H1 (cell line): ENCODE measurements at regions not wholly inside any gene's neighbourhood (a gene's known extent, or its start where the extent isn't known, plus 50 kb on each side); places are given as distances from the start of the nearest gene placed in this dataset.

Source experiments
- CTCF ChIA-PET: fragments of 300-600 bp; sonication (Branson Sonifier 250); formaldehyde crosslinking; loops from one replicate; lab custom pipeline; 2021; ENCODE audit not compliant: partially characterized antibody; lab: Charles Lee
- POLR2A ChIA-PET: fragments of 300-600 bp; sonication (Branson Sonifier 250); formaldehyde crosslinking; loops from one replicate; lab custom pipeline; 2021; ENCODE audit warnings: inconsistent platforms; ENCODE audit not compliant: partially characterized antibody; lab: Charles Lee
- DNase-seq, 2 experiments: peaks; one replicate each; pipeline versions ENCODE4 v3.0.0 to v3.0.0-alpha.2; 2010 to 2022; ENCODE audit warnings: low spot score in 2 of 2, low read depth in 1 of 2, mixed read lengths in 1 of 2
- FAIRE-seq: peaks from 2 replicates; lab custom pipeline; 2011; peaks lifted over from hg19 to GRCh38; lab: Jason Lieb, UNC
- H2AFZ ChIP-seq: 2 replicates; pipeline ENCODE4 v1.8.1; 2012; ENCODE audit warnings: low read length, inconsistent platforms
- H2AK5ac ChIP-seq: 2 replicates; pipeline ENCODE4 v1.6.1; 2013; ENCODE audit warnings: low read depth, low read length
- H2BK120ac ChIP-seq: replicated peaks from 2 replicates; pipeline ENCODE3; 2013; ENCODE audit warnings: low read depth, low read length, inconsistent platforms
- H2BK12ac ChIP-seq: 2 replicates; pipeline ENCODE4 v1.6.1; 2013; ENCODE audit warnings: low read depth, low read length
- H2BK15ac ChIP-seq: 2 replicates; pipeline ENCODE4 v1.6.1; 2013; ENCODE audit warnings: low read length
- H2BK20ac ChIP-seq: 2 replicates; pipeline ENCODE4 v1.6.1; 2013; ENCODE audit warnings: low read length
- H2BK5ac ChIP-seq: 2 replicates; pipeline ENCODE4 v1.6.1; 2013; ENCODE audit warnings: low read depth, low read length
- H3K14ac ChIP-seq: 2 replicates; pipeline ENCODE4 v1.6.1; 2013; ENCODE audit warnings: inconsistent platforms; ENCODE audit not compliant: insufficient read length
- H3K18ac ChIP-seq: 2 replicates; pipeline ENCODE4 v1.6.1; 2013; ENCODE audit warnings: low read length; ENCODE audit errors: extremely low read depth
- H3K23ac ChIP-seq: 2 replicates; pipeline ENCODE4 v1.6.1; 2013; ENCODE audit warnings: inconsistent platforms; ENCODE audit not compliant: insufficient read length
- H3K23me2 ChIP-seq: 2 replicates; pipeline ENCODE4 v1.6.1; 2013; ENCODE audit warnings: low read depth, low read length
- H3K27ac ChIP-seq: 2 replicates; pipeline ENCODE4 v1.6.1; 2011; ENCODE audit warnings: low read depth, low read length, inconsistent platforms
- H3K27me3 ChIP-seq, 4 experiments: replicated peaks in 1 of 4; 1 replicate in 1 of 4; 2 replicates in 3 of 4; pipeline versions ENCODE4 v1.6.1 to v1.8.1; 2011 to 2013; ENCODE audit warnings: low read length in 3 of 4, mild to moderate bottlenecking in 3 of 4, inconsistent platforms in 2 of 4, mixed read lengths in 2 of 4, moderate library complexity in 1 of 4; ENCODE audit not compliant: control insufficient read depth in 3 of 4, insufficient read depth in 3 of 4; ENCODE audit errors: extremely low read depth in 1 of 4
- H3K36me3 ChIP-seq, 4 experiments: 2 replicates each; pipeline versions ENCODE4 v1.6.1 to v1.8.1; 2011 to 2013; ENCODE audit warnings: mild to moderate bottlenecking in 4 of 4, low read length in 3 of 4, moderate library complexity in 2 of 4, control low read depth in 1 of 4, inconsistent platforms in 1 of 4; ENCODE audit not compliant: insufficient read depth in 4 of 4, control insufficient read depth in 2 of 4
- H3K4ac ChIP-seq: replicated peaks from 2 replicates; pipeline ENCODE3; 2013; ENCODE audit warnings: low read length, low read depth, mixed read lengths, inconsistent platforms; ENCODE audit not compliant: insufficient read length
- H3K4me1 ChIP-seq, 4 experiments: replicated peaks in 1 of 4; 1 replicate in 1 of 4; 2 replicates in 3 of 4; pipeline versions ENCODE4 v1.6.1 to v1.8.1; 2011 to 2013; ENCODE audit warnings: low read length in 3 of 4, inconsistent platforms in 2 of 4, mixed read lengths in 1 of 4; ENCODE audit not compliant: insufficient read depth in 4 of 4, control insufficient read depth in 3 of 4
- H3K4me2 ChIP-seq, 2 experiments: 2 replicates each; pipeline versions ENCODE4 v1.6.1 to v1.8.1; 2011 to 2013; ENCODE audit warnings: low read depth in 2 of 2, low read length in 2 of 2, control low read depth in 1 of 2, inconsistent platforms in 1 of 2, mild to moderate bottlenecking in 1 of 2; ENCODE audit not compliant: insufficient read depth in 1 of 2
- H3K4me3 ChIP-seq, 4 experiments: fragments of 200-600, 300-600 bp in 1 of 4; sonication (generic), shearing (Covaris generic), sonication (Bioruptor Twin) in 1 of 4; 2 replicates each; pipeline versions ENCODE4 v1.5.1 to v1.8.1; 2011 to 2016; ENCODE audit warnings: low read length in 4 of 4, low read depth in 3 of 4, control low read depth in 2 of 4, inconsistent platforms in 2 of 4, mild to moderate bottlenecking in 2 of 4, mixed read lengths in 1 of 4, moderate library complexity in 1 of 4; ENCODE audit not compliant: insufficient read depth in 2 of 4; ENCODE audit errors: extremely low read depth in 1 of 4
- H3K56ac ChIP-seq: replicated peaks from 2 replicates; pipeline ENCODE3; 2013; ENCODE audit warnings: low read depth, mild to moderate bottlenecking, mixed read lengths, low read length, inconsistent platforms; ENCODE audit not compliant: insufficient read length
- H3K79me1 ChIP-seq: 2 replicates; pipeline ENCODE4 v1.6.1; 2013; ENCODE audit warnings: low read depth, low read length, control low read depth
- H3K79me2 ChIP-seq, 2 experiments: 2 replicates each; pipeline versions ENCODE4 v1.6.1 to v1.8.1; 2012 to 2013; ENCODE audit warnings: low read length in 2 of 2, mild to moderate bottlenecking in 2 of 2, inconsistent platforms in 1 of 2; ENCODE audit not compliant: insufficient read depth in 2 of 2, control insufficient read depth in 1 of 2
- H3K9ac ChIP-seq, 4 experiments: replicated peaks in 1 of 4; 1 replicate in 1 of 4; 2 replicates in 3 of 4; pipeline versions ENCODE4 v1.6.1 to v1.8.1; 2011 to 2013; ENCODE audit warnings: low read depth in 3 of 4, low read length in 3 of 4, control low read depth in 2 of 4, mild to moderate bottlenecking in 2 of 4, moderate library complexity in 2 of 4, inconsistent platforms in 1 of 4; ENCODE audit errors: extremely low read depth in 1 of 4
- H3K9me3 ChIP-seq, 2 experiments: 2 replicates each; pipeline versions ENCODE4 v1.6.1 to v1.8.1; 2012 to 2013; ENCODE audit warnings: mild to moderate bottlenecking in 2 of 2, moderate library complexity in 2 of 2, control low read depth in 1 of 2, inconsistent platforms in 1 of 2, low read depth in 1 of 2, low read length in 1 of 2, mixed read lengths in 1 of 2; ENCODE audit not compliant: insufficient read depth in 2 of 2
- H4K20me1 ChIP-seq, 2 experiments: replicated peaks in 1 of 2; 2 replicates each; pipeline versions ENCODE3 to v1.8.1; 2011 to 2013; ENCODE audit warnings: inconsistent platforms in 2 of 2, low read length in 2 of 2, mild to moderate bottlenecking in 1 of 2; ENCODE audit not compliant: insufficient read depth in 2 of 2, control insufficient read depth in 1 of 2
- H4K5ac ChIP-seq: 2 replicates; pipeline ENCODE4 v1.6.1; 2013; ENCODE audit warnings: low read length, low read depth, mixed read lengths, inconsistent platforms; ENCODE audit not compliant: insufficient read length
- H4K8ac ChIP-seq: 2 replicates; pipeline ENCODE4 v1.8.0; 2013; ENCODE audit warnings: mild to moderate bottlenecking, moderate library complexity, low read length, inconsistent platforms; ENCODE audit not compliant: insufficient read depth; ENCODE audit errors: extremely low read depth
- H4K91ac ChIP-seq: replicated peaks from 2 replicates; pipeline ENCODE3; 2013; ENCODE audit warnings: low read length, mixed read lengths, inconsistent platforms; ENCODE audit not compliant: insufficient read length
- HDAC2 ChIP-seq, 2 experiments: fragments of 300-600 bp in 1 of 2; sonication (generic) in 1 of 2; IDR thresholded peaks; 2 replicates each; pipeline ENCODE4 v1.6.1; 2011 to 2012; ENCODE audit warnings: low read depth in 2 of 2, low read length in 2 of 2, mild to moderate bottlenecking in 2 of 2, moderate library complexity in 2 of 2, borderline replicate concordance in 1 of 2, inconsistent platforms in 1 of 2
- HDAC6 ChIP-seq: IDR thresholded peaks from one replicate; pipeline ENCODE4 v1.7.1; 2012; ENCODE audit warnings: low read depth, mild to moderate bottlenecking, inconsistent platforms, low read length, moderate library complexity
- JUN ChIP-seq: IDR thresholded peaks from 2 replicates; pipeline ENCODE4 v1.6.1; 2011; ENCODE audit warnings: low read depth, mild to moderate bottlenecking, improper control_type of control experiment, low read length
- MAFK ChIP-seq: IDR thresholded peaks from 2 replicates; pipeline ENCODE4 v1.6.1; 2012; ENCODE audit warnings: low read depth, mild to moderate bottlenecking, improper control_type of control experiment, low read length
- POLR2A ChIP-seq, 2 experiments: IDR thresholded peaks; 1 replicate in 1 of 2; 2 replicates in 1 of 2; pipeline ENCODE4 v1.6.1; 2011; ENCODE audit warnings: low read depth in 2 of 2, low read length in 2 of 2, mild to moderate bottlenecking in 2 of 2; ENCODE audit errors: control extremely low read depth in 1 of 2
- POLR2AphosphoS5 ChIP-seq: IDR thresholded peaks from 2 replicates; pipeline ENCODE4 v1.6.1; 2011; ENCODE audit warnings: low read depth, low read length
- RBBP5 ChIP-seq: IDR thresholded peaks from 2 replicates; pipeline ENCODE4 v1.7.1; 2012; ENCODE audit warnings: low read depth, mild to moderate bottlenecking, inconsistent platforms, low read length, moderate library complexity, borderline replicate concordance
- SIRT6 ChIP-seq: IDR thresholded peaks from one replicate; pipeline ENCODE4 v1.7.1; 2012; ENCODE audit warnings: low read length, inconsistent platforms
- SIX5 ChIP-seq: IDR thresholded peaks from 2 replicates; pipeline ENCODE4 v1.6.1; 2011; ENCODE audit warnings: mild to moderate bottlenecking, low read depth, low read length
- SUZ12 ChIP-seq: fragments of 200-600 bp; sonication (generic); IDR thresholded peaks from 2 replicates; pipeline ENCODE4 v1.6.1; 2012; ENCODE audit warnings: mild to moderate bottlenecking, inconsistent platforms, low read length, moderate library complexity, mixed read lengths
- TCF12 ChIP-seq: IDR thresholded peaks from 2 replicates; pipeline ENCODE4 v1.6.1; 2011; ENCODE audit warnings: low read depth, mild to moderate bottlenecking, low read length
- WGBS, 2 experiments: shearing (Covaris generic) in 1 of 2; methylation state at CpG; one replicate each; pipeline versions ENCODE4 v1.1.6 to v1.1.7; 2013 to 2015; ENCODE audit warnings: low lambda C conversion rate in 2 of 2, mixed read lengths in 2 of 2, inconsistent platforms in 1 of 2, low coverage in 1 of 2, missing lambda C conversion rate in 1 of 2; ENCODE audit not compliant: insufficient replicate concordance in 2 of 2, insufficient coverage in 1 of 2, insufficient read length in 1 of 2; ENCODE audit errors: extremely low coverage in 1 of 2, missing lambda C conversion rate in 1 of 2; 5-methylcytosine and 5-hydroxymethylcytosine counted together
- TF ChIP-seq, protein P1 (sequence below): IDR thresholded peaks from 2 replicates; pipeline ENCODE4 v1.6.1; 2011; ENCODE audit warnings: low read depth, mild to moderate bottlenecking, low read length; ENCODE audit not compliant: insufficient read depth
- TF ChIP-seq, protein P2 (sequence below), 3 experiments: IDR thresholded peaks; 1 replicate in 2 of 3; 2 replicates in 1 of 3; pipeline versions ENCODE4 v1.5.1 to v1.6.1; 2011; ENCODE audit warnings: low read length in 3 of 3, mild to moderate bottlenecking in 3 of 3, inconsistent platforms in 2 of 3, low read depth in 1 of 3, moderate library complexity in 1 of 3; ENCODE audit not compliant: insufficient read depth in 1 of 3; ENCODE audit errors: control extremely low read depth in 1 of 3

DNA sequence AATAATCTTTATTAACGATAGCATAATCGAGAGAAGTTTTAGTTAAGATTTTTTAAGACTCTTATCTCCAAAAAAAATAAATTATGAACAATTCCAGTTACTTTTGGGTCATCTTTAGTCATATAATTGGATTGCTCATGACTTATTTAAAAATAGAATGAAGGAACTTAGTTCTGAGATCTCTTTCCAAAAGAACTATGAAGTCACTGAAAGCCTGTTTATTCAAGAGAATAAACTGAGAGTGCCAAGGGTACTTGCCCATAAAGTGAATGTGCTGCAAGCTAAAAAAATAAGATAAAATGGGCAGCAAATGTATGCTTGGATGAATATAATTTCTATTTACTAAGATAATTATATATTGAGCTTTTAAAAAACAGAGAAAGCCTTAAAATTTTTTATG, 176.5 kb upstream of the PLSCR5 start:
- Histone ChIP-seq H3K27me3 (no peaks in the 10 kb centered on the region), H3K4me1 (peaks cover 0 to 4% (median 1%) of the 10 kb centered on the region in 4 experiments; a peak in 2 of 7 replicates), H3K79me2 (no peaks in the 10 kb centered on the region), H3K9ac (no peak overlapping the region), H2BK12ac (no peak overlapping the region), H4K5ac (no peak overlapping the region), H2BK20ac (no peak overlapping the region), H3K27ac (no peak overlapping the region), H2BK120ac (no peak overlapping the region), H3K14ac (no peak overlapping the region), H3K9me3 (no peaks in the 10 kb centered on the region), H3K4me3 (no peak overlapping the region), H2BK5ac (no peak overlapping the region), H4K8ac (no peak overlapping the region), H3K79me1 (no peaks in the 10 kb centered on the region), H3K56ac (no peak overlapping the region), H4K20me1 (no peaks in the 10 kb centered on the region), H3K23ac (no peak overlapping the region), H3K4ac (no peak overlapping the region), H3K36me3 (no peaks in the 10 kb centered on the region), H4K91ac (no peak overlapping the region), H3K23me2 (peaks cover 2% of the 10 kb centered on the region), H3K18ac (no peak overlapping the region), H3K4me2 (peak overlapping the region; percentile 18 to 46; a peak in 1 of 4 replicates), H2AK5ac (no peak overlapping the region), H2BK15ac (no peak overlapping the region), H2AFZ (no peak overlapping the region)
- ChIA-PET POLR2A (no interaction called here), CTCF (no interaction called here)
- FAIRE-seq (no peak), DNase-seq (no peak)
- WGBS, 2 experiments = 81% methylated on average over 2 of the region's 2 CpGs; no CpG with 5 or more reads in 1 of the 2 experiments
- TF ChIP-seq POLR2AphosphoS5 (no peak), TCF12 (no peak), SIRT6 (no peak), POLR2A (IDR thresholded peaks at IDR 0.05; ENCODE audit: control extremely low read depth in 1 of 2, low read depth in 2 of 2, low read length in 2 of 2) (no peak), SIX5 (no peak), RBBP5 (no peak), HDAC6 (no peak), MAFK (no peak), SUZ12 (no peak), JUN (no peak), HDAC2 (IDR thresholded peaks at IDR 0.05; ENCODE audit: borderline replicate concordance in 1 of 2, low read depth in 2 of 2, low read length in 2 of 2) (no peak)
- TF ChIP-seq, protein P1, sequence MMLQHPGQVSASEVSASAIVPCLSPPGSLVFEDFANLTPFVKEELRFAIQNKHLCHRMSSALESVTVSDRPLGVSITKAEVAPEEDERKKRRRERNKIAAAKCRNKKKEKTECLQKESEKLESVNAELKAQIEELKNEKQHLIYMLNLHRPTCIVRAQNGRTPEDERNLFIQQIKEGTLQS = no peak
- TF ChIP-seq, protein P2, sequence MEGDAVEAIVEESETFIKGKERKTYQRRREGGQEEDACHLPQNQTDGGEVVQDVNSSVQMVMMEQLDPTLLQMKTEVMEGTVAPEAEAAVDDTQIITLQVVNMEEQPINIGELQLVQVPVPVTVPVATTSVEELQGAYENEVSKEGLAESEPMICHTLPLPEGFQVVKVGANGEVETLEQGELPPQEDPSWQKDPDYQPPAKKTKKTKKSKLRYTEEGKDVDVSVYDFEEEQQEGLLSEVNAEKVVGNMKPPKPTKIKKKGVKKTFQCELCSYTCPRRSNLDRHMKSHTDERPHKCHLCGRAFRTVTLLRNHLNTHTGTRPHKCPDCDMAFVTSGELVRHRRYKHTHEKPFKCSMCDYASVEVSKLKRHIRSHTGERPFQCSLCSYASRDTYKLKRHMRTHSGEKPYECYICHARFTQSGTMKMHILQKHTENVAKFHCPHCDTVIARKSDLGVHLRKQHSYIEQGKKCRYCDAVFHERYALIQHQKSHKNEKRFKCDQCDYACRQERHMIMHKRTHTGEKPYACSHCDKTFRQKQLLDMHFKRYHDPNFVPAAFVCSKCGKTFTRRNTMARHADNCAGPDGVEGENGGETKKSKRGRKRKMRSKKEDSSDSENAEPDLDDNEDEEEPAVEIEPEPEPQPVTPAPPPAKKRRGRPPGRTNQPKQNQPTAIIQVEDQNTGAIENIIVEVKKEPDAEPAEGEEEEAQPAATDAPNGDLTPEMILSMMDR (IDR thresholded peaks at IDR 0.05; ENCODE audit: control extremely low read depth in 1 of 3, insufficient read depth in 1 of 3, low read depth in 1 of 3, low read length in 3 of 3) = no peak
